Liver (tissue), 8 donors: ENCODE measurements at regions not wholly inside any gene's neighbourhood (a gene's known extent, or its start where the extent isn't known, plus 50 kb on each side); places are given as distances from the start of the nearest gene placed in this dataset.

Source experiments
- DNase-seq: peaks from one replicate; pipeline ENCODE4 v3.0.0-alpha.2; 2017; ENCODE audit warnings: low spot score
- H3K27ac ChIP-seq, 2 donors: one replicate each; pipeline ENCODE4 v1.7.0; 2013; ENCODE audit warnings: inconsistent platforms in 2 of 2, low read length in 2 of 2, control low read depth in 1 of 2, low read depth in 1 of 2, mild to moderate bottlenecking in 1 of 2
- H3K27me3 ChIP-seq, 4 donors: one replicate each; pipeline versions ENCODE4 v1.6.1 to v1.7.0; 2013; ENCODE audit warnings: low read length in 3 of 4, inconsistent platforms in 1 of 4, mild to moderate bottlenecking in 1 of 4, moderate library complexity in 1 of 4; ENCODE audit not compliant: control insufficient read depth in 4 of 4, insufficient read depth in 4 of 4
- H3K36me3 ChIP-seq, 4 donors: one replicate each; pipeline versions ENCODE4 v1.6.1 to v1.7.0; 2013; ENCODE audit warnings: low read length in 3 of 4, mild to moderate bottlenecking in 3 of 4, low read depth in 1 of 4, moderate library complexity in 1 of 4; ENCODE audit not compliant: control insufficient read depth in 4 of 4, insufficient read depth in 3 of 4
- H3K4me1 ChIP-seq, 4 donors: one replicate each; pipeline versions ENCODE4 v1.6.1 to v1.7.0; 2013; ENCODE audit warnings: low read length in 3 of 4, mild to moderate bottlenecking in 3 of 4, moderate library complexity in 1 of 4; ENCODE audit not compliant: control insufficient read depth in 4 of 4, insufficient read depth in 4 of 4
- H3K4me3 ChIP-seq, 3 donors: one replicate each; pipeline versions ENCODE4 v1.6.1 to v1.7.0; 2013; ENCODE audit warnings: low read length in 3 of 3, control low read depth in 1 of 3, low read depth in 1 of 3, mild to moderate bottlenecking in 1 of 3
- H3K9ac ChIP-seq, 2 donors: one replicate each; pipeline ENCODE4 v1.7.0; 2013; ENCODE audit warnings: low read length in 2 of 2, mild to moderate bottlenecking in 2 of 2, moderate library complexity in 2 of 2, control low read depth in 1 of 2, low read depth in 1 of 2
- H3K9me3 ChIP-seq, 4 donors: one replicate each; pipeline versions ENCODE4 v1.6.1 to v1.7.0; 2013; ENCODE audit warnings: low read length in 3 of 4; ENCODE audit not compliant: control insufficient read depth in 4 of 4
- CTCF ChIP-seq: fragments of 150-350 bp; IDR thresholded peaks from 2 replicates; pipeline ENCODE4 v1.5.1; 2017; ENCODE audit warnings: improper control_type of control experiment, low read depth, low read length; ENCODE audit not compliant: missing input control
- GABPA ChIP-seq, 2 donors: IDR thresholded peaks in 1 of 2; conservative IDR thresholded peaks in 1 of 2; 2 replicates each; pipeline ENCODE4 v1.6.1; 2016; ENCODE audit warnings: antibody characterized with exemption in 2 of 2, mild to moderate bottlenecking in 1 of 2, moderate library complexity in 1 of 2
- HNF4A ChIP-seq, 2 donors: conservative IDR thresholded peaks; 2 replicates each; pipeline ENCODE4 v1.6.1; 2016; ENCODE audit warnings: antibody characterized with exemption in 2 of 2, mild to moderate bottlenecking in 2 of 2
- HNF4G ChIP-seq: IDR thresholded peaks from 2 replicates; pipeline ENCODE4 v1.6.1; 2016; ENCODE audit warnings: antibody characterized with exemption
- NR2F2 ChIP-seq: IDR thresholded peaks from 2 replicates; pipeline ENCODE4 v1.6.1; 2016; ENCODE audit warnings: antibody characterized with exemption
- RAD21 ChIP-seq, 2 donors: IDR thresholded peaks; 2 replicates each; pipeline ENCODE4 v1.6.1; 2016; ENCODE audit warnings: antibody characterized with exemption in 2 of 2, mild to moderate bottlenecking in 2 of 2
- RXRA ChIP-seq, 2 donors: IDR thresholded peaks; 2 replicates each; pipeline ENCODE4 v1.6.1; 2017 to 2018; ENCODE audit warnings: antibody characterized with exemption in 2 of 2, mild to moderate bottlenecking in 1 of 2
- TAF1 ChIP-seq: conservative IDR thresholded peaks from 2 replicates; pipeline ENCODE4 v1.6.1; 2016; ENCODE audit warnings: antibody characterized with exemption, mild to moderate bottlenecking
- YY1 ChIP-seq: IDR thresholded peaks from 2 replicates; pipeline ENCODE4 v1.6.1; 2016; ENCODE audit warnings: antibody characterized with exemption, mild to moderate bottlenecking
- WGBS: extraction: QIAGEN DNeasy Blood & Tissue Kit; methylation state at CpG from one replicate; pipeline ENCODE4 v1.1.7; 2013; 5-methylcytosine and 5-hydroxymethylcytosine counted together
- TF ChIP-seq, protein P1 (sequence below): IDR thresholded peaks from 2 replicates; pipeline ENCODE4 v1.6.1; 2016; ENCODE audit warnings: antibody characterized with exemption
- TF ChIP-seq, protein P2 (sequence below): IDR thresholded peaks from 2 replicates; pipeline ENCODE4 v1.6.1; 2016; ENCODE audit warnings: antibody characterized with exemption, mild to moderate bottlenecking
- donor health status: healthy.
- donor health status: healthy.
- donor health status: healthy.
- donor health status: healthy.
- donor health status: healthy.

DNA sequence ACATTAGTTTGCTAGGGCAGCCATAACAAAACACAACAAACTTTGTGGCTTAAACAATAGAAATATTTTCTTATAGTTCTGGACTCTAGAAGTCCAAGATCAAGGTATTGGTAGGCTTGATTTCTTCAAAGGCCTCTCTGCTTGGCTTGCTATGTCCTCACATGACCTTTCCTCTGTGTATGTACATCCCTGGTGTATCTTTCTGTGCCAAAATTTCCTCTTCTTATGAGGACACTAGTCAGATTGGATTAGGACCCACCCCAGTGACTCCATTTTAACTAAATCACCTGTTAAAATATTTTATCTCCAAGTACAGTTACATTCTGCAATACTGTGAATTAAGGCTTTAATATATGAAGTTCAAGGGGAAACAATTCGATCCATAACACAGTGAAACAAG, 168.9 kb upstream of the CCNH start:
- Histone ChIP-seq H3K36me3 (no peaks in the 10 kb centered on the region), H3K4me1 (no peaks in the 10 kb centered on the region), H3K4me3 (no peak overlapping the region), H3K27ac (no peak overlapping the region), H3K9ac (no peak overlapping the region), H3K27me3 (no peaks in the 10 kb centered on the region), H3K9me3 (no peaks in the 10 kb centered on the region)
- WGBS = 77% methylated on average over 1 of the region's 1 CpG
- no peak for DNase-seq
- TF ChIP-seq RXRA (IDR thresholded peaks at IDR 0.05) (no peak), CTCF (no peak), TAF1 (no peak), HNF4A (conservative IDR thresholded peaks at IDR 0.05) (no peak)
- TF ChIP-seq, protein P1, sequence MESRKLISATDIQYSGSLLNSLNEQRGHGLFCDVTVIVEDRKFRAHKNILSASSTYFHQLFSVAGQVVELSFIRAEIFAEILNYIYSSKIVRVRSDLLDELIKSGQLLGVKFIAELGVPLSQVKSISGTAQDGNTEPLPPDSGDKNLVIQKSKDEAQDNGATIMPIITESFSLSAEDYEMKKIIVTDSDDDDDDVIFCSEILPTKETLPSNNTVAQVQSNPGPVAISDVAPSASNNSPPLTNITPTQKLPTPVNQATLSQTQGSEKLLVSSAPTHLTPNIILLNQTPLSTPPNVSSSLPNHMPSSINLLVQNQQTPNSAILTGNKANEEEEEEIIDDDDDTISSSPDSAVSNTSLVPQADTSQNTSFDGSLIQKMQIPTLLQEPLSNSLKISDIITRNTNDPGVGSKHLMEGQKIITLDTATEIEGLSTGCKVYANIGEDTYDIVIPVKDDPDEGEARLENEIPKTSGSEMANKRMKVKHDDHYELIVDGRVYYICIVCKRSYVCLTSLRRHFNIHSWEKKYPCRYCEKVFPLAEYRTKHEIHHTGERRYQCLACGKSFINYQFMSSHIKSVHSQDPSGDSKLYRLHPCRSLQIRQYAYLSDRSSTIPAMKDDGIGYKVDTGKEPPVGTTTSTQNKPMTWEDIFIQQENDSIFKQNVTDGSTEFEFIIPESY = no peak

- no peak for DNase-seq
- Histone ChIP-seq H3K36me3 (no peaks in the 10 kb centered on the region), H3K9me3 (no peaks in the 10 kb centered on the region), H3K27me3 (no peaks in the 10 kb centered on the region), H3K9ac (no peak overlapping the region), H3K4me3 (no peak overlapping the region), H3K27ac (no peak overlapping the region), H3K4me1 (no peaks in the 10 kb centered on the region)
- no peak for TF ChIP-seq CTCF
- TF ChIP-seq RXRA (IDR thresholded peaks at IDR 0.05) = no peak
- TF ChIP-seq, protein P2, sequence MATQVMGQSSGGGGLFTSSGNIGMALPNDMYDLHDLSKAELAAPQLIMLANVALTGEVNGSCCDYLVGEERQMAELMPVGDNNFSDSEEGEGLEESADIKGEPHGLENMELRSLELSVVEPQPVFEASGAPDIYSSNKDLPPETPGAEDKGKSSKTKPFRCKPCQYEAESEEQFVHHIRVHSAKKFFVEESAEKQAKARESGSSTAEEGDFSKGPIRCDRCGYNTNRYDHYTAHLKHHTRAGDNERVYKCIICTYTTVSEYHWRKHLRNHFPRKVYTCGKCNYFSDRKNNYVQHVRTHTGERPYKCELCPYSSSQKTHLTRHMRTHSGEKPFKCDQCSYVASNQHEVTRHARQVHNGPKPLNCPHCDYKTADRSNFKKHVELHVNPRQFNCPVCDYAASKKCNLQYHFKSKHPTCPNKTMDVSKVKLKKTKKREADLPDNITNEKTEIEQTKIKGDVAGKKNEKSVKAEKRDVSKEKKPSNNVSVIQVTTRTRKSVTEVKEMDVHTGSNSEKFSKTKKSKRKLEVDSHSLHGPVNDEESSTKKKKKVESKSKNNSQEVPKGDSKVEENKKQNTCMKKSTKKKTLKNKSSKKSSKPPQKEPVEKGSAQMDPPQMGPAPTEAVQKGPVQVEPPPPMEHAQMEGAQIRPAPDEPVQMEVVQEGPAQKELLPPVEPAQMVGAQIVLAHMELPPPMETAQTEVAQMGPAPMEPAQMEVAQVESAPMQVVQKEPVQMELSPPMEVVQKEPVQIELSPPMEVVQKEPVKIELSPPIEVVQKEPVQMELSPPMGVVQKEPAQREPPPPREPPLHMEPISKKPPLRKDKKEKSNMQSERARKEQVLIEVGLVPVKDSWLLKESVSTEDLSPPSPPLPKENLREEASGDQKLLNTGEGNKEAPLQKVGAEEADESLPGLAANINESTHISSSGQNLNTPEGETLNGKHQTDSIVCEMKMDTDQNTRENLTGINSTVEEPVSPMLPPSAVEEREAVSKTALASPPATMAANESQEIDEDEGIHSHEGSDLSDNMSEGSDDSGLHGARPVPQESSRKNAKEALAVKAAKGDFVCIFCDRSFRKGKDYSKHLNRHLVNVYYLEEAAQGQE = no peak
- no peak for TF ChIP-seq GABPA (IDR thresholded peaks at IDR 0.05 in 1 of 2, conservative IDR thresholded peaks at IDR 0.05 in 1 of 2)
- TF ChIP-seq NR2F2 = no peak
- no peak for TF ChIP-seq HNF4G
- TF ChIP-seq RAD21 (IDR thresholded peaks at IDR 0.05) = no peak
- TF ChIP-seq YY1 = no peak
Measured at GRCh38 chr5:87579678-87580077, 166.9 kb upstream of the CCNH start.
